HG02840 (cell line): ENCODE measurements at regions not wholly inside any gene's neighbourhood (a gene's known extent, or its start where the extent isn't known, plus 50 kb on each side); places are given as distances from the start of the nearest gene placed in this dataset.

Experiments used
- ATAC-seq: cut with Tn5 transposase; IDR thresholded peaks from one replicate; pipeline ENCODE4 v1.9.1; 2021; ENCODE audit warnings: mild to moderate bottlenecking, moderate library complexity, moderate number of reproducible peaks; ENCODE audit not compliant: unreplicated experiment, low FRiP score

GRCh38 chr12:65754744-65755595, 69.3 kb upstream of the HMGA2 start:
- no peak for ATAC-seq

- no peak for ATAC-seq
Observed at GRCh38 chr12:65755596-65755978, 68.7 kb upstream of the HMGA2 start.

- ATAC-seq: no peak
Observed at GRCh38 chr12:65756267-65756666, 68.0 kb upstream of the HMGA2 start.

- ATAC-seq: peak; percentile 89
Observed at GRCh38 chr12:65756956-65757511, 67.2 kb upstream of the HMGA2 start.

GRCh38 chr12:65758401-65758800, 65.9 kb upstream of the HMGA2 start:
- ATAC-seq: no peak

GRCh38 chr12:65759735-65760134, 64.5 kb upstream of the HMGA2 start:
- ATAC-seq: no peak

GRCh38 chr12:65761301-65761700, 63.0 kb upstream of the HMGA2 start:
- no peak for ATAC-seq

GRCh38 chr12:65764325-65764724, 60.0 kb upstream of the HMGA2 start:
- ATAC-seq: no peak

- no peak for ATAC-seq
Observed at GRCh38 chr12:65765436-65765813, 58.9 kb upstream of the HMGA2 start.

- ATAC-seq: no peak
Observed at GRCh38 chr12:65769880-65770279, 54.4 kb upstream of the HMGA2 start.
